ENCODE measurements at regions not wholly inside any gene's neighbourhood (a gene's known extent, or its start where the extent isn't known, plus 50 kb on each side); places are given as distances from the start of the nearest gene placed in this dataset.

GRCh38 chr18:22585821-22586220 lies 168.1 kb upstream of the CTAGE1 start:
- no peak for TF ChIP-seq GABPA (IDR thresholded peaks at IDR 0.05; ENCODE audit: low read depth)
- TF ChIP-seq REST (IDR thresholded peaks at IDR 0.05; ENCODE audit: insufficient replicate concordance, low read depth) = no peak
- no peak for TF ChIP-seq CTCF (IDR thresholded peaks at IDR 0.05; ENCODE audit: insufficient read depth, low read length)
- H3K4me3 ChIP-seq (replicated peaks; ENCODE audit: insufficient read depth, low read length) = no peak overlapping the region
- DNase-seq (ENCODE audit: low read depth in 1 of 2, low spot score in 1 of 2) = no peak
- no peak overlapping the region for H3K27ac ChIP-seq (replicated peaks)
- peaks cover 3% of the 10 kb centered on the region for H3K27me3 ChIP-seq (ENCODE audit: insufficient read depth, poor library complexity, severe bottlenecking)

GRCh38 chr18:22591222-22591621 lies 173.5 kb upstream of the CTAGE1 start:
- TF ChIP-seq SPI1 (IDR thresholded peaks at IDR 0.05; ENCODE audit: borderline replicate concordance, low read depth) (no peak), POLR2AphosphoS5 (IDR thresholded peaks at IDR 0.05; ENCODE audit: low read depth) (no peak), GABPA (IDR thresholded peaks at IDR 0.05; ENCODE audit: low read depth) (no peak), REST (IDR thresholded peaks at IDR 0.05; ENCODE audit: insufficient replicate concordance, low read depth) (no peak), CTCF (IDR thresholded peaks at IDR 0.05; ENCODE audit: insufficient read depth, low read length) (no peak)
- H3K27me3 ChIP-seq (ENCODE audit: insufficient read depth, poor library complexity, severe bottlenecking) = peaks cover 3% of the 10 kb centered on the region
- no peak overlapping the region for H3K27ac ChIP-seq (replicated peaks)
- no peak overlapping the region for H3K4me3 ChIP-seq (replicated peaks; ENCODE audit: insufficient read depth, low read length)
- DNase-seq (ENCODE audit: low read depth in 1 of 2, low spot score in 1 of 2) = no peak

GRCh38 chr18:22594155-22594690 lies 176.5 kb upstream of the CTAGE1 start:
- Histone ChIP-seq H3K27ac (replicated peaks) (no peak overlapping the region), H3K27me3 (ENCODE audit: insufficient read depth, poor library complexity, severe bottlenecking) (no peaks in the 10 kb centered on the region), H3K4me3 (replicated peaks; ENCODE audit: insufficient read depth, low read length) (no peak overlapping the region)
- TF ChIP-seq GABPA (IDR thresholded peaks at IDR 0.05; ENCODE audit: low read depth) (no peak), POLR2AphosphoS5 (IDR thresholded peaks at IDR 0.05; ENCODE audit: low read depth) (no peak), SPI1 (IDR thresholded peaks at IDR 0.05; ENCODE audit: borderline replicate concordance, low read depth) (no peak), REST (IDR thresholded peaks at IDR 0.05; ENCODE audit: insufficient replicate concordance, low read depth) (no peak), CTCF (IDR thresholded peaks at IDR 0.05; ENCODE audit: insufficient read depth, low read length) (no peak)
- no peak for DNase-seq (ENCODE audit: low read depth in 1 of 2, low spot score in 1 of 2)

Measured in HL-60 (cell line).